Osteocyte (in vitro differentiated cells): ENCODE measurements at regions not wholly inside any gene's neighbourhood (a gene's known extent, or its start where the extent isn't known, plus 50 kb on each side); places are given as distances from the start of the nearest gene placed in this dataset.
A peak's percentile ranks its signal among the peaks of the same experiment; 100 is the strongest.
"Not testable (repeated sequence)": the region's sequence is repeated elsewhere in the genome, so short reads cannot be mapped to it uniquely, and the experiment has no call there.

Experiments used
- DNase-seq: peaks from one replicate; pipeline ENCODE4 v3.0.0; 2021; ENCODE audit warnings: mixed read lengths; ENCODE audit not compliant: unreplicated experiment; ENCODE audit errors: extremely low spot score
- H3K27ac Mint-ChIP-seq: one replicate; pipeline ENCODE4 v1.8.0; 2021; ENCODE audit warnings: mild to moderate bottlenecking, mixed read lengths; ENCODE audit not compliant: unreplicated experiment
- H3K27me3 Mint-ChIP-seq: one replicate; pipeline ENCODE4 v1.8.0; 2021; ENCODE audit warnings: mixed read lengths; ENCODE audit not compliant: unreplicated experiment
- H3K36me3 Mint-ChIP-seq: one replicate; pipeline ENCODE4 v1.8.0; 2021; ENCODE audit warnings: mixed read lengths; ENCODE audit not compliant: unreplicated experiment
- H3K4me1 Mint-ChIP-seq: one replicate; pipeline ENCODE4 v1.8.0; 2021; ENCODE audit warnings: mixed read lengths; ENCODE audit not compliant: unreplicated experiment
- H3K4me3 Mint-ChIP-seq: one replicate; pipeline ENCODE4 v1.8.0; 2021; ENCODE audit warnings: mild to moderate bottlenecking, moderate library complexity, mixed read lengths; ENCODE audit not compliant: unreplicated experiment
- H3K9me3 Mint-ChIP-seq: one replicate; pipeline ENCODE4 v1.8.0; 2021; ENCODE audit warnings: mixed read lengths; ENCODE audit not compliant: unreplicated experiment
- CTCF ChIP-seq: fragments of 200-600 bp; sonication (generic); IDR thresholded peaks from 2 replicates; pipeline ENCODE4 v1.5.0; 2021; ENCODE audit warnings: antibody characterized with exemption, mild to moderate bottlenecking, moderate library complexity

GRCh38 chr15:81921163-81921562, 124.7 kb downstream of the MEX3B start:
- no peak for TF ChIP-seq CTCF
- Mint-ChIP-seq H3K4me3 (no peak overlapping the region), H3K27me3 (no peaks in the 10 kb centered on the region), H3K36me3 (peaks cover 15% of the 10 kb centered on the region), H3K9me3 (peaks cover 25% of the 10 kb centered on the region), H3K27ac (no peak overlapping the region), H3K4me1 (peaks cover 7% of the 10 kb centered on the region)
- no peak for DNase-seq

- H3K27ac Mint-ChIP-seq, H3K27me3 Mint-ChIP-seq, H3K4me3 Mint-ChIP-seq, DNase-seq: not testable (repeated sequence)
- H3K4me1 Mint-ChIP-seq, result peaks cover 16% of the 10 kb centered on the region
- H3K9me3 Mint-ChIP-seq, result peaks cover 25% of the 10 kb centered on the region
- peaks cover 12% of the 10 kb centered on the region for H3K36me3 Mint-ChIP-seq
Measured at GRCh38 chr15:81918767-81919166, 127.1 kb downstream of the MEX3B start.

GRCh38 chr15:81916451-81916850, 129.4 kb downstream of the MEX3B start:
- H3K27me3 Mint-ChIP-seq, result no peaks in the 10 kb centered on the region
- no peak overlapping the region for H3K27ac Mint-ChIP-seq
- H3K36me3 Mint-ChIP-seq, result peaks cover 12% of the 10 kb centered on the region
- no peak for DNase-seq
- H3K4me3 Mint-ChIP-seq, result no peak overlapping the region
- H3K9me3 Mint-ChIP-seq, result peaks cover 24% of the 10 kb centered on the region
- peaks cover 13% of the 10 kb centered on the region for H3K4me1 Mint-ChIP-seq
- no peak for TF ChIP-seq CTCF

- Mint-ChIP-seq H3K4me3 (no peak overlapping the region), H3K9me3 (peaks cover 19% of the 10 kb centered on the region), H3K36me3 (peaks cover 7% of the 10 kb centered on the region), H3K4me1 (peaks cover 13% of the 10 kb centered on the region), H3K27ac (no peak overlapping the region), H3K27me3 (no peaks in the 10 kb centered on the region)
- TF ChIP-seq CTCF, result no peak
- no peak for DNase-seq
Measured at GRCh38 chr15:81915990-81916389, 129.8 kb downstream of the MEX3B start.

- H3K27me3 Mint-ChIP-seq, result no peaks in the 10 kb centered on the region
- H3K4me1 Mint-ChIP-seq, result peaks cover 13% of the 10 kb centered on the region
- H3K36me3 Mint-ChIP-seq, result peaks cover 3% of the 10 kb centered on the region
- H3K27ac Mint-ChIP-seq, result peak overlapping the region; percentile 46
- no peak for TF ChIP-seq CTCF
- H3K9me3 Mint-ChIP-seq, result peaks cover 13% of the 10 kb centered on the region
- DNase-seq, result no peak
- H3K4me3 Mint-ChIP-seq, result no peak overlapping the region
Measured at GRCh38 chr15:81914734-81915256, 131.0 kb downstream of the MEX3B start.

- Mint-ChIP-seq H3K4me3 (no peak overlapping the region), H3K4me1 (peaks cover 13% of the 10 kb centered on the region), H3K36me3 (peaks cover 3% of the 10 kb centered on the region), H3K27ac (peak overlapping the region; percentile 46), H3K27me3 (no peaks in the 10 kb centered on the region), H3K9me3 (peaks cover 12% of the 10 kb centered on the region)
- TF ChIP-seq CTCF, result no peak
- DNase-seq, result no peak
Measured at GRCh38 chr15:81914333-81914732, 131.5 kb downstream of the MEX3B start.
